ENCODE measurements at regions not wholly inside any gene's neighbourhood (a gene's known extent, or its start where the extent isn't known, plus 50 kb on each side); places are given as distances from the start of the nearest gene placed in this dataset.

DNA sequence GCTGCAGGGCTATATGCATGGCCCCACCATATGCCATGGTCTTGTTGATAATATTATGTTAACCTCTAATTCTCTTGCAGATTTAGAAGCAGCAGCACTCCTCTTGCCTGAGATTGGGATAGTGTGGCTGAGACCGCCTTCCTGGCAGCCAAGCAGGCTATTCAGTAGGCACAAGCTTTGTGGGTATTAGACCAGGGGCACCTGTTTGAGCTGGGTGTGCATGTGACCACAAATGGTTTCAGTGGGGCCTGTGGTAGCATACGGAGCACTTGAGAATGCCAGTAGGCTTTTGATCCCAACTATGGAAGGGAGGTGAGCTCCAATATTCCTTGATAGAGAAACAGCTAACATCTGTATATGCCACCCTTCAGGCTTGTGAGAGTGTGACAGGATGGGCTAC, 625.1 kb upstream of the NUDT12 start:
- no peaks in the 10 kb centered on the region for H3K36me3 ChIP-seq (replicated peaks; ENCODE audit: insufficient read depth, low read depth)
- no peaks in the 10 kb centered on the region for H3K4me1 ChIP-seq (ENCODE audit: insufficient read depth)
- TF ChIP-seq EZH2 (IDR thresholded peaks at IDR 0.05; ENCODE audit: borderline replicate concordance) = no peak
- TF ChIP-seq, protein P1, sequence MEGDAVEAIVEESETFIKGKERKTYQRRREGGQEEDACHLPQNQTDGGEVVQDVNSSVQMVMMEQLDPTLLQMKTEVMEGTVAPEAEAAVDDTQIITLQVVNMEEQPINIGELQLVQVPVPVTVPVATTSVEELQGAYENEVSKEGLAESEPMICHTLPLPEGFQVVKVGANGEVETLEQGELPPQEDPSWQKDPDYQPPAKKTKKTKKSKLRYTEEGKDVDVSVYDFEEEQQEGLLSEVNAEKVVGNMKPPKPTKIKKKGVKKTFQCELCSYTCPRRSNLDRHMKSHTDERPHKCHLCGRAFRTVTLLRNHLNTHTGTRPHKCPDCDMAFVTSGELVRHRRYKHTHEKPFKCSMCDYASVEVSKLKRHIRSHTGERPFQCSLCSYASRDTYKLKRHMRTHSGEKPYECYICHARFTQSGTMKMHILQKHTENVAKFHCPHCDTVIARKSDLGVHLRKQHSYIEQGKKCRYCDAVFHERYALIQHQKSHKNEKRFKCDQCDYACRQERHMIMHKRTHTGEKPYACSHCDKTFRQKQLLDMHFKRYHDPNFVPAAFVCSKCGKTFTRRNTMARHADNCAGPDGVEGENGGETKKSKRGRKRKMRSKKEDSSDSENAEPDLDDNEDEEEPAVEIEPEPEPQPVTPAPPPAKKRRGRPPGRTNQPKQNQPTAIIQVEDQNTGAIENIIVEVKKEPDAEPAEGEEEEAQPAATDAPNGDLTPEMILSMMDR (IDR thresholded peaks at IDR 0.05; ENCODE audit: poor library complexity) = no peak
- no peak for TF ChIP-seq EZH2phosphoT487 (IDR thresholded peaks at IDR 0.05; ENCODE audit: low read depth, severe bottlenecking, unreplicated experiment)
- no peaks in the 10 kb centered on the region for H4K20me1 ChIP-seq (ENCODE audit: insufficient read depth, poor library complexity, severe bottlenecking)
- no peak overlapping the region for H3K4me2 ChIP-seq
- WGBS (ENCODE audit: low lambda C conversion rate, missing lambda C conversion rate) = 95% methylated on average over 2 of the region's 2 CpGs
- H3K27ac ChIP-seq = no peak overlapping the region
- H3K9me3 ChIP-seq (ENCODE audit: low read depth) = no peaks in the 10 kb centered on the region
- H2AFZ ChIP-seq = no peak overlapping the region
- H3K79me2 ChIP-seq = no peaks in the 10 kb centered on the region
- H3K4me3 ChIP-seq = no peak overlapping the region
- DNase-seq (ENCODE audit: low spot score) = no peak
- no peaks in the 10 kb centered on the region for H3K9me2 ChIP-seq (replicated peaks; ENCODE audit: insufficient read depth)
- H3K27me3 ChIP-seq = no peaks in the 10 kb centered on the region

DNA sequence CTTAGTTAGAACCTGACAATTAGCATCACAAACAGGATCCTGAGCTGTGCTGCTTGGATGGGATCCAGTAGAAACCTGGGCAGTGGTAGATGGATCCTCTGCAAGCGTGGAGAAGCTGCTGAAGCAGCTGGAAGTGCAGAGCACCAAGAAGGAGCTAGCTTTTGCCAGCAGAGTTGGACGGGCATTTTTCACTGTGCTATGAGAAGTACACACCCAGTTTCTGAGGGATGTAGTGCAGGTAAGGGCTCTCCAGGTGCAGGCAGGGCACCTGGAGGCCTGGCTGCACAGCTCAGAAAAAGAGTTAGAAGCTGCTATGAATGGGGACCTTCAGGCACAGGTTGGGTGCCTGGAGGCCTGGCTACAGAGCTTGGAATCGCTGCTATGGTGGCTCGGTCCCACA, 623.9 kb upstream of the NUDT12 start:
- H2AFZ ChIP-seq = no peak overlapping the region
- no peaks in the 10 kb centered on the region for H3K9me2 ChIP-seq (replicated peaks; ENCODE audit: insufficient read depth)
- no peaks in the 10 kb centered on the region for H3K9me3 ChIP-seq (ENCODE audit: low read depth)
- no peaks in the 10 kb centered on the region for H3K27me3 ChIP-seq
- 88% methylated on average over 4 of the region's 4 CpGs for WGBS (ENCODE audit: low lambda C conversion rate, missing lambda C conversion rate)
- no peaks in the 10 kb centered on the region for H3K79me2 ChIP-seq
- no peaks in the 10 kb centered on the region for H3K36me3 ChIP-seq (replicated peaks; ENCODE audit: insufficient read depth, low read depth)
- no peaks in the 10 kb centered on the region for H3K4me1 ChIP-seq (ENCODE audit: insufficient read depth)
- no peak overlapping the region for H3K27ac ChIP-seq
- H4K20me1 ChIP-seq (ENCODE audit: insufficient read depth, poor library complexity, severe bottlenecking) = no peaks in the 10 kb centered on the region
- H3K4me3 ChIP-seq = no peak overlapping the region
- DNase-seq (ENCODE audit: low spot score) = no peak
- TF ChIP-seq EZH2 (IDR thresholded peaks at IDR 0.05; ENCODE audit: borderline replicate concordance) (no peak), EZH2phosphoT487 (IDR thresholded peaks at IDR 0.05; ENCODE audit: low read depth, severe bottlenecking, unreplicated experiment) (no peak)
- TF ChIP-seq, protein P1 (IDR thresholded peaks at IDR 0.05; ENCODE audit: poor library complexity) = no peak
- H3K4me2 ChIP-seq = no peak overlapping the region

DNA sequence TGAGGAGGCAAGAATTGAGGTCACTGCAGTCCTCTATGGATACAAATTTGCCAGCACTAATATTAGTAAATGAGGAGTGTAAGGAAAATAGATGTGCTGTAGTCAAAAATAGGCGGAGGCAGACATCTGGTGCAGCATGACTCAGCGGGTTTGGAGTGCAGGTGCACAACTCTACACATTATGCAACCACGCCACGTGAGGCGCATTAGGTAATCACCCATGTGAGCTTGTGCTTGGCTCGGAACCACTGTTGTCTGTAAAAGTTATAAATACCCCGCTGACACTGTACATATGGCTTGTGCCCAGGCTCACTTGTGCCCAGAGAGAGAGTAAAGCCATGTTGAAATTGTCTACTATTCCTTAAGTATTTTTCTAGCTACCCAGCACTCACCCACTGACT, 623.5 kb upstream of the NUDT12 start:
- 95% methylated on average over 7 of the region's 7 CpGs for WGBS (ENCODE audit: low lambda C conversion rate, missing lambda C conversion rate)
- H3K27ac ChIP-seq = no peak overlapping the region

More for the DNA sequence above, 623.5 kb upstream of the NUDT12 start:
- TF ChIP-seq EZH2 (IDR thresholded peaks at IDR 0.05; ENCODE audit: borderline replicate concordance) (no peak), EZH2phosphoT487 (IDR thresholded peaks at IDR 0.05; ENCODE audit: low read depth, severe bottlenecking, unreplicated experiment) (no peak)
- TF ChIP-seq, protein P1 (IDR thresholded peaks at IDR 0.05; ENCODE audit: poor library complexity) = no peak
- Histone ChIP-seq H2AFZ (no peak overlapping the region), H3K4me3 (no peak overlapping the region), H3K27me3 (no peaks in the 10 kb centered on the region), H3K79me2 (no peaks in the 10 kb centered on the region), H4K20me1 (ENCODE audit: insufficient read depth, poor library complexity, severe bottlenecking) (no peaks in the 10 kb centered on the region), H3K4me1 (ENCODE audit: insufficient read depth) (no peaks in the 10 kb centered on the region), H3K36me3 (replicated peaks; ENCODE audit: insufficient read depth, low read depth) (no peaks in the 10 kb centered on the region), H3K9me2 (replicated peaks; ENCODE audit: insufficient read depth) (no peaks in the 10 kb centered on the region), H3K4me2 (no peak overlapping the region), H3K9me3 (ENCODE audit: low read depth) (no peaks in the 10 kb centered on the region)
- no peak for DNase-seq (ENCODE audit: low spot score)
